HCT116 (cell line): ENCODE measurements at regions not wholly inside any gene's neighbourhood (a gene's known extent, or its start where the extent isn't known, plus 50 kb on each side); places are given as distances from the start of the nearest gene placed in this dataset.

Source experiments
- ATAC-seq: fragments of 200-7000 bp; cut with Tn5 transposase; 2 replicates; pipeline ENCODE4 v1.9.1; 2020; ENCODE audit warnings: mild to moderate bottlenecking, moderate library complexity
- BruUV-seq: library from RNA; stranded (reverse); fragments of 400-500 nt; replicated peaks from 2 replicates; lab custom pipeline; 2021; lab: Mats Ljungman, UMichigan
- CTCF ChIA-PET: fragments of 300-600 bp; sonication (Branson Sonifier 250); formaldehyde crosslinking; loops from one replicate; lab custom pipeline; 2021; ENCODE audit warnings: antibody characterized with exemption; lab: Charles Lee
- POLR2A ChIA-PET: fragments of 300-600, 350-600 bp; sonication (Branson Sonifier 250); formaldehyde crosslinking; loops from one replicate; lab custom pipeline; 2021; ENCODE audit warnings: antibody characterized with exemption; lab: Charles Lee
- RAD21 ChIA-PET, 2 experiments: fragments of 300-600 bp; sonication (Branson Sonifier 250); formaldehyde crosslinking; loops; one replicate each; lab custom pipeline; 2023; ENCODE audit warnings: low total read pairs in 2 of 2; ENCODE audit not compliant: uncharacterized antibody in 2 of 2, unreplicated experiment in 2 of 2, low non-redundant PET in 1 of 2; lab: Charles Lee
- DNase-seq: peaks from one replicate; pipeline ENCODE4 v3.0.0-alpha.2; 2010; ENCODE audit warnings: low read depth, low spot score
- H2AFZ ChIP-seq: fragments of 200-600 bp; shearing (Covaris generic), sonication (generic); 2 replicates; pipeline ENCODE4 v1.6.1; 2017; ENCODE audit warnings: low read depth, mixed run types, mixed read lengths, antibody characterized with exemption, low read length; ENCODE audit not compliant: poor library complexity, severe bottlenecking
- H3K27ac ChIP-seq: 2 replicates; pipeline ENCODE4 v1.5.1; 2012; ENCODE audit warnings: low read depth, low read length
- H3K27me3 ChIP-seq: fragments of 200-600 bp; sonication (generic); 2 replicates; pipeline ENCODE4 v1.6.1; 2016; ENCODE audit warnings: mixed run types, low read length, mixed read lengths; ENCODE audit not compliant: insufficient read depth
- H3K36me3 ChIP-seq, 2 experiments: fragments of 200-500 bp in 1 of 2; fragments of 200-600 bp in 1 of 2; sonication (Bioruptor generic) in 1 of 2; sonication (generic) in 1 of 2; 2 replicates each; pipeline versions ENCODE4 v1.5.1 to v1.6.1; 2014 to 2016; ENCODE audit warnings: low read length in 2 of 2, inconsistent platforms in 1 of 2, mixed read lengths in 1 of 2, mixed run types in 1 of 2; ENCODE audit not compliant: insufficient read depth in 2 of 2, control insufficient read depth in 1 of 2
- H3K4me1 ChIP-seq, 2 experiments: fragments of 200-600 bp in 1 of 2; sonication (generic) in 1 of 2; 2 replicates each; pipeline versions ENCODE4 v1.5.1 to v1.6.1; 2012 to 2017; ENCODE audit warnings: low read length in 2 of 2, inconsistent platforms in 1 of 2, mild to moderate bottlenecking in 1 of 2, mixed read lengths in 1 of 2, mixed run types in 1 of 2, moderate library complexity in 1 of 2; ENCODE audit not compliant: insufficient read depth in 2 of 2, control insufficient read depth in 1 of 2
- H3K4me2 ChIP-seq: fragments of 200-600 bp; sonication (generic); 2 replicates; pipeline ENCODE4 v1.6.1; 2017; ENCODE audit warnings: mixed run types, low read length, mixed read lengths
- H3K4me3 ChIP-seq, 2 experiments: fragments of 200-600 bp in 1 of 2; sonication (generic) in 1 of 2; replicated peaks in 1 of 2; 2 replicates each; pipeline ENCODE4 v1.5.1; 2011 to 2016; ENCODE audit warnings: low read length in 2 of 2, control low read depth in 1 of 2, low read depth in 1 of 2, mild to moderate bottlenecking in 1 of 2, mixed read lengths in 1 of 2, mixed run types in 1 of 2
- H3K79me2 ChIP-seq: fragments of 200-600 bp; sonication (generic); 2 replicates; pipeline ENCODE4 v1.6.1; 2017; ENCODE audit warnings: mild to moderate bottlenecking, mixed run types, low read length, moderate library complexity, mixed read lengths; ENCODE audit not compliant: insufficient read depth
- H3K9ac ChIP-seq: fragments of 200-600 bp; sonication (generic); 2 replicates; pipeline ENCODE4 v1.6.1; 2016; ENCODE audit warnings: low read length, mixed read lengths
- H3K9me2 ChIP-seq: fragments of 200-600 bp; sonication (generic), shearing (Covaris generic); 2 replicates; pipeline ENCODE4 v1.6.1; 2017; ENCODE audit warnings: mixed run types, mild to moderate bottlenecking, moderate library complexity; ENCODE audit not compliant: insufficient read depth
- H3K9me3 ChIP-seq, 2 experiments: fragments of 200-500 bp in 1 of 2; fragments of 200-600 bp in 1 of 2; sonication (Bioruptor generic) in 1 of 2; sonication (generic) in 1 of 2; 2 replicates each; pipeline ENCODE4 v1.6.1; 2014 to 2017; ENCODE audit warnings: low read length in 2 of 2, mixed read lengths in 2 of 2, inconsistent platforms in 1 of 2, low read depth in 1 of 2, mild to moderate bottlenecking in 1 of 2, mixed run types in 1 of 2, moderate library complexity in 1 of 2; ENCODE audit not compliant: control insufficient read depth in 1 of 2, insufficient read depth in 1 of 2
- H4K20me1 ChIP-seq: fragments of 200-600 bp; sonication (generic), shearing (Covaris generic); 2 replicates; pipeline ENCODE4 v1.6.1; 2017; ENCODE audit warnings: mixed run types, mild to moderate bottlenecking, moderate library complexity; ENCODE audit not compliant: insufficient read depth
- CEBPB ChIP-seq: IDR thresholded peaks from 2 replicates; pipeline ENCODE4 v1.6.1; 2012; ENCODE audit warnings: low read depth
- EGR1 ChIP-seq: IDR thresholded peaks from 2 replicates; pipeline ENCODE4 v1.6.1; 2012; ENCODE audit warnings: low read depth
- FOSL1 ChIP-seq: IDR thresholded peaks from 2 replicates; pipeline ENCODE4 v1.6.1; 2012; ENCODE audit warnings: low read depth
- RAD21 ChIP-seq: IDR thresholded peaks from 2 replicates; pipeline ENCODE4 v1.6.1; 2012; ENCODE audit warnings: low read depth, mild to moderate bottlenecking
- SIN3A ChIP-seq: IDR thresholded peaks from 2 replicates; pipeline ENCODE4 v1.6.1; 2012; ENCODE audit warnings: low read depth
- TCF7L2 ChIP-seq: IDR thresholded peaks from 2 replicates; pipeline ENCODE4 v1.7.0; 2011; ENCODE audit warnings: borderline replicate concordance, inconsistent platforms; ENCODE audit not compliant: insufficient read depth, insufficient read length; ENCODE audit errors: extremely low read depth
- intact Hi-C: fragments of 100-400 bp; cut with micrococcal nuclease; formaldehyde crosslinking; loops from 2 replicates; pipeline ENCODE4 v1.10.0; 2022
- TF ChIP-seq, protein P1 (sequence below): IDR thresholded peaks from 2 replicates; pipeline ENCODE4 v1.6.1; 2012; ENCODE audit warnings: low read depth
- TF ChIP-seq, protein P2 (sequence below), 3 experiments: fragments of 200-600 bp in 1 of 3; sonication (generic) in 1 of 3; IDR thresholded peaks in 2 of 3; conservative IDR thresholded peaks in 1 of 3; 2 replicates each; pipeline ENCODE4 v1.5.1; 2012 to 2017; ENCODE audit warnings: low read depth in 2 of 3, low read length in 2 of 3, antibody characterized with exemption in 1 of 3, borderline replicate concordance in 1 of 3, control low read depth in 1 of 3, mild to moderate bottlenecking in 1 of 3, mixed read lengths in 1 of 3, mixed run types in 1 of 3, moderate library complexity in 1 of 3; ENCODE audit not compliant: insufficient read depth in 1 of 3

DNA sequence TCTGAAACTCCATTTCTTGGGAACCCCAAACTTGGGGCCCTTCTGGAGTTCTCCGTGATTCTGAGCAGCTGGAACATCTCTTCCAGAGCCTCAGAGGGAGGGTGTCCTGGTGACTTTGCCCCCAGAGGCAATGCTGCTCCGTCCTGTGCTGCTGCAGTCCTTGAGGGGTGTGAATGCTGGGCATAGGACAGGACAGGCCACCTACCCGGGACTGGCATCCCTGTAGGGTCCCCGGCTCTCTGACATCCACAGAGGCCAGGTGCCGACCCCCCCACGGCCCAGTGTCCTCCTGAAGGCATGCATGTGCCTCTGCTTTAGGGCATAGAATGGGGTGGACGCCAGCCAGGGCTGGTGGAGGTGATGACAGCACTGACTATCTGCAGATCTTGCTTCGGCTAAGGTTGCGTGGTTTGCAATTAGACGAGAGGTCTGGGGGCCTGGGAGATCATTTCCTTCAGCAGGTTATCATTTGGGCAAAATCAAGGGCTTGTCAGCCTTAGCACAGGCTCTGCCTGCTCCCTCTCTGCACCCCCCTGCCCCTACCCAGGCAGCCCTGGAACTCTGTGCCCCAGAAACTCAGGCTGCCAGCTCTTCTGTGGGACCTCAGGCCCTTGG is 136.9 kb upstream of the GPR26 start (continued):
- no peak for TF ChIP-seq EGR1
- TF ChIP-seq TCF7L2 = no peak
- no peak for TF ChIP-seq SIN3A
- no peak for TF ChIP-seq RAD21
- TF ChIP-seq, protein P1, sequence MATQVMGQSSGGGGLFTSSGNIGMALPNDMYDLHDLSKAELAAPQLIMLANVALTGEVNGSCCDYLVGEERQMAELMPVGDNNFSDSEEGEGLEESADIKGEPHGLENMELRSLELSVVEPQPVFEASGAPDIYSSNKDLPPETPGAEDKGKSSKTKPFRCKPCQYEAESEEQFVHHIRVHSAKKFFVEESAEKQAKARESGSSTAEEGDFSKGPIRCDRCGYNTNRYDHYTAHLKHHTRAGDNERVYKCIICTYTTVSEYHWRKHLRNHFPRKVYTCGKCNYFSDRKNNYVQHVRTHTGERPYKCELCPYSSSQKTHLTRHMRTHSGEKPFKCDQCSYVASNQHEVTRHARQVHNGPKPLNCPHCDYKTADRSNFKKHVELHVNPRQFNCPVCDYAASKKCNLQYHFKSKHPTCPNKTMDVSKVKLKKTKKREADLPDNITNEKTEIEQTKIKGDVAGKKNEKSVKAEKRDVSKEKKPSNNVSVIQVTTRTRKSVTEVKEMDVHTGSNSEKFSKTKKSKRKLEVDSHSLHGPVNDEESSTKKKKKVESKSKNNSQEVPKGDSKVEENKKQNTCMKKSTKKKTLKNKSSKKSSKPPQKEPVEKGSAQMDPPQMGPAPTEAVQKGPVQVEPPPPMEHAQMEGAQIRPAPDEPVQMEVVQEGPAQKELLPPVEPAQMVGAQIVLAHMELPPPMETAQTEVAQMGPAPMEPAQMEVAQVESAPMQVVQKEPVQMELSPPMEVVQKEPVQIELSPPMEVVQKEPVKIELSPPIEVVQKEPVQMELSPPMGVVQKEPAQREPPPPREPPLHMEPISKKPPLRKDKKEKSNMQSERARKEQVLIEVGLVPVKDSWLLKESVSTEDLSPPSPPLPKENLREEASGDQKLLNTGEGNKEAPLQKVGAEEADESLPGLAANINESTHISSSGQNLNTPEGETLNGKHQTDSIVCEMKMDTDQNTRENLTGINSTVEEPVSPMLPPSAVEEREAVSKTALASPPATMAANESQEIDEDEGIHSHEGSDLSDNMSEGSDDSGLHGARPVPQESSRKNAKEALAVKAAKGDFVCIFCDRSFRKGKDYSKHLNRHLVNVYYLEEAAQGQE = no peak
- no peak for TF ChIP-seq CEBPB

DNA sequence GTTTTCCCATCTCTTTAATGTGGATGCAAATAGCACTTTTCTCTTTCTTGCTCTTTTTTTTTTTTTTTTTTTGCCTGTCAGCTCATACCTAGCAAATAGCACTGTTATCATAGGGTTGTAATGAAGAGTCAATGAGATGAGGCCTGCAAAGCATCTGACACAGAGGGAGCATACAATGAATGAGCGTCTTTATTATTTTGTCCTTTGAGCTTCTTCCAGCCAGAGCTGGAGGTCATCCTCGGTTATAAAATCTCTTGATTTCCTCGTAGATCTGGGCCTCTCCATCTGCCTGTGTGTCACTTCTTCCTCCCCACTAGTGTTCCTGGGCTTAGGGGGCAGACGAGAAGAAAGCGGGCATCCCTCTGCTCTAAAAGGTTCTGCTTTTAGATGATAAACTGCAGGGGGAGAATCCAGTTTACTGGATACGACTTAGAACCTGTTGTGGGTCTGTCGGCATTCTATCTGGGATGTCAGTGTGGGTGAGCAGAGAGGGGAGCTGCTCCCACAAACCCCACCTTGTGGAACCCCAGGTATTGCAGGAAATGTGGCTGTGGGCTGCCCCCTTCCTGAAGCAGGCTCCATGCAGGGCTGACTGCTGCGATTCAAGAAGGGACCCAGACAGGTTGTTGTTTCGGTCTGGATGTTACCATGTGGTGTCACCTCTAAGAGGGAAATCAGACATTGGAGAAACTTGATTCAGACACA is 135.8 kb upstream of the GPR26 start:
- CTCF ChIA-PET = no interaction called here
- ATAC-seq = peak; percentile 46; the same call in 1 of the 2 replicates

More for the DNA sequence above, 135.8 kb upstream of the GPR26 start:
- H3K9me2 ChIP-seq = no peaks in the 10 kb centered on the region
- intact Hi-C loops = no loop called here
- H2AFZ ChIP-seq = no peak overlapping the region
- no peak overlapping the region for H3K4me3 ChIP-seq
- no peaks in the 10 kb centered on the region for H3K79me2 ChIP-seq
- no peaks in the 10 kb centered on the region for H3K4me1 ChIP-seq
- H3K36me3 ChIP-seq = no peaks in the 10 kb centered on the region
- TF ChIP-seq FOSL1 = no peak
- TF ChIP-seq, protein P2, sequence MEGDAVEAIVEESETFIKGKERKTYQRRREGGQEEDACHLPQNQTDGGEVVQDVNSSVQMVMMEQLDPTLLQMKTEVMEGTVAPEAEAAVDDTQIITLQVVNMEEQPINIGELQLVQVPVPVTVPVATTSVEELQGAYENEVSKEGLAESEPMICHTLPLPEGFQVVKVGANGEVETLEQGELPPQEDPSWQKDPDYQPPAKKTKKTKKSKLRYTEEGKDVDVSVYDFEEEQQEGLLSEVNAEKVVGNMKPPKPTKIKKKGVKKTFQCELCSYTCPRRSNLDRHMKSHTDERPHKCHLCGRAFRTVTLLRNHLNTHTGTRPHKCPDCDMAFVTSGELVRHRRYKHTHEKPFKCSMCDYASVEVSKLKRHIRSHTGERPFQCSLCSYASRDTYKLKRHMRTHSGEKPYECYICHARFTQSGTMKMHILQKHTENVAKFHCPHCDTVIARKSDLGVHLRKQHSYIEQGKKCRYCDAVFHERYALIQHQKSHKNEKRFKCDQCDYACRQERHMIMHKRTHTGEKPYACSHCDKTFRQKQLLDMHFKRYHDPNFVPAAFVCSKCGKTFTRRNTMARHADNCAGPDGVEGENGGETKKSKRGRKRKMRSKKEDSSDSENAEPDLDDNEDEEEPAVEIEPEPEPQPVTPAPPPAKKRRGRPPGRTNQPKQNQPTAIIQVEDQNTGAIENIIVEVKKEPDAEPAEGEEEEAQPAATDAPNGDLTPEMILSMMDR (IDR thresholded peaks at IDR 0.05 in 2 of 3, conservative IDR thresholded peaks at IDR 0.05 in 1 of 3; ENCODE audit: borderline replicate concordance in 1 of 3, insufficient read depth in 1 of 3, low read depth in 2 of 3, low read length in 2 of 3) = peak in 1 of 3 experiments; percentile 26; a peak in 2 of 6 replicates
- TF ChIP-seq, all 23 proteins: peak for 1
- Histone ChIP-seq H3K9ac (no peak overlapping the region), H4K20me1 (no peaks in the 10 kb centered on the region), H3K4me2 (no peak overlapping the region), H3K27me3 (0 out of 2 replicates have a peak, but pooled peaks cover 13% of the 10 kb centered on the region), H3K27ac (no peak overlapping the region), H3K9me3 (no peaks in the 10 kb centered on the region)
- BruUV-seq = no TSS peak
- no peak for DNase-seq
- ChIA-PET POLR2A (no interaction called here), RAD21 (no interaction called here)
